ENCODE measurements at regions not wholly inside any gene's neighbourhood (a gene's known extent, or its start where the extent isn't known, plus 50 kb on each side); places are given as distances from the start of the nearest gene placed in this dataset.

DNA sequence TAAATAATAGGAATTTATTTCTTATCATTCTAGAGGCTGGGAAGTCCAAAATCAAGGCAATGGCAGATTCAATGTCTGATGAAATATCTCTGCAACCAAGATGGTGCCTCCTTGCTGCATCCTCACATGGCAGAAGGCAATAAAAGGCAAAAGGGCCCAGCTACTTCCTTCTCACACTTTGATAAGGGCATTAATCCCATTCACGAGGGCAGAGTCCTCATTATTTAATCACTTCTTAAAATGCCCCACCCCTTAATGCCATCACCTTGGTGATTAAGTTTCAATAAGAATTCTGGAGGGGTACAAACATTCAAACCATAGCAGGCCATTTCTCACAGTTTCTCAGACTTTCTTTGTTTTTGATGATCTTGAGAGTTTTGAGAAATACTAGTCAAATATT is 145.8 kb upstream of the TSHZ2 start:
- no peak for DNase-seq (ENCODE audit: low read depth)
- H3K4me3 ChIP-seq (ENCODE audit: low read depth, low read length) = no peak overlapping the region
- TF ChIP-seq, protein P1, sequence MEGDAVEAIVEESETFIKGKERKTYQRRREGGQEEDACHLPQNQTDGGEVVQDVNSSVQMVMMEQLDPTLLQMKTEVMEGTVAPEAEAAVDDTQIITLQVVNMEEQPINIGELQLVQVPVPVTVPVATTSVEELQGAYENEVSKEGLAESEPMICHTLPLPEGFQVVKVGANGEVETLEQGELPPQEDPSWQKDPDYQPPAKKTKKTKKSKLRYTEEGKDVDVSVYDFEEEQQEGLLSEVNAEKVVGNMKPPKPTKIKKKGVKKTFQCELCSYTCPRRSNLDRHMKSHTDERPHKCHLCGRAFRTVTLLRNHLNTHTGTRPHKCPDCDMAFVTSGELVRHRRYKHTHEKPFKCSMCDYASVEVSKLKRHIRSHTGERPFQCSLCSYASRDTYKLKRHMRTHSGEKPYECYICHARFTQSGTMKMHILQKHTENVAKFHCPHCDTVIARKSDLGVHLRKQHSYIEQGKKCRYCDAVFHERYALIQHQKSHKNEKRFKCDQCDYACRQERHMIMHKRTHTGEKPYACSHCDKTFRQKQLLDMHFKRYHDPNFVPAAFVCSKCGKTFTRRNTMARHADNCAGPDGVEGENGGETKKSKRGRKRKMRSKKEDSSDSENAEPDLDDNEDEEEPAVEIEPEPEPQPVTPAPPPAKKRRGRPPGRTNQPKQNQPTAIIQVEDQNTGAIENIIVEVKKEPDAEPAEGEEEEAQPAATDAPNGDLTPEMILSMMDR (IDR thresholded peaks at IDR 0.05; ENCODE audit: insufficient read depth, low read depth, low read length) = no peak

DNA sequence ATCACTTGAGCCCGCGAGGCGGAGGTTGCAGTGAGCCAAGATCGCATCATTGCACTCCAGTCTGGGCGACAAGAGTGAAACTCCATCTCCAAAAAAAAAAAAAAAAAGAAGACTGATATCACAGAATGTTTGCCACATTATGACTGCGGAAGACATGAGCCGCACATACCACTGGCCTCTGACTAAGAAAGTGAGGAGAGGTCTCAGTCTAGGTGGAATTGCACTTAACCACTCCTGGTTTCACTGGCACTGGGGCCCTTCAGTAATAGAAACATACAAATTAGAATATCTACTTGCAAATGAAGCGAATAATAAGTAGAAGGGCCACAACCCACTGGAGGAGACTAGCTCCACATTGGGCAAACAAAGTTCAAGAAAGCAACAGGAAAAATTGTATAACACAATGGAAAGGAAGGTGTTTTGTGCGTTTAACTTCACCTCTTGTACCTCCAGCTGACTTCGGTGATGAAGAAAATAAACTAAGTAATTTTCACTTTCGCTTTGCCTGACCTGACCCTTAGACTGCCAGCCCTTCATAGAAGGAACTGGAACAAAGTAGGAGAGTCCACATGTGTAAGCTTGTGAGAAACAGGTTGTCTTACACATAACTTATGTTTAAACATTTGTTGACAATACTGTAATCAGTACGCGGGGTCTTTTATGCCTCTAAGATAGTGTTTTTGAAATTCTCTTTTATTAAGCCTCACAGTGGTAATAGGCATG is 147.5 kb upstream of the TSHZ2 start:
- TF ChIP-seq, protein P1 (IDR thresholded peaks at IDR 0.05; ENCODE audit: insufficient read depth, low read depth, low read length) = no peak

DNA sequence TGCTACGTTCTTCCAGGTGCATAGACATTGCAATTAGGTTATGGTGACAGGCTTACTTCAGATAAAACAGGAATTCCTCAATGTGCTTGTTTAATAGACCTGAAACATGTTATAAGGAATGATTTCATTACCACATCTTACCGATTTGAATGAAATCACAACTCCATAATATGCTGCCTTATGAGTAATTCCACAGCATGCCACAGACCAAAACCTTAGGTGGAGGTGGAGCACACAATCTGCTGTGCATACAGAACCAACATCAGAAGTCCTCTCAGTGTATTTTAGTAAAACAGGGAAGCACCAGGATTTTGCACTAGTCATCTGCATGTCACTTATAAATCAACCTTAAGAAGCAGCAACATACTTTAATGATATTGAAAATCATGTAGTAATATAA is 148.9 kb upstream of the TSHZ2 start:
- TF ChIP-seq, protein P1 (IDR thresholded peaks at IDR 0.05; ENCODE audit: insufficient read depth, low read depth, low read length) = no peak
- DNase-seq (ENCODE audit: low read depth) = no peak
- no peak overlapping the region for H3K4me3 ChIP-seq (ENCODE audit: low read depth, low read length)

More for the DNA sequence above, 147.5 kb upstream of the TSHZ2 start:
- DNase-seq (ENCODE audit: low read depth) = no peak
- H3K4me3 ChIP-seq (ENCODE audit: low read depth, low read length) = no peak overlapping the region

DNA sequence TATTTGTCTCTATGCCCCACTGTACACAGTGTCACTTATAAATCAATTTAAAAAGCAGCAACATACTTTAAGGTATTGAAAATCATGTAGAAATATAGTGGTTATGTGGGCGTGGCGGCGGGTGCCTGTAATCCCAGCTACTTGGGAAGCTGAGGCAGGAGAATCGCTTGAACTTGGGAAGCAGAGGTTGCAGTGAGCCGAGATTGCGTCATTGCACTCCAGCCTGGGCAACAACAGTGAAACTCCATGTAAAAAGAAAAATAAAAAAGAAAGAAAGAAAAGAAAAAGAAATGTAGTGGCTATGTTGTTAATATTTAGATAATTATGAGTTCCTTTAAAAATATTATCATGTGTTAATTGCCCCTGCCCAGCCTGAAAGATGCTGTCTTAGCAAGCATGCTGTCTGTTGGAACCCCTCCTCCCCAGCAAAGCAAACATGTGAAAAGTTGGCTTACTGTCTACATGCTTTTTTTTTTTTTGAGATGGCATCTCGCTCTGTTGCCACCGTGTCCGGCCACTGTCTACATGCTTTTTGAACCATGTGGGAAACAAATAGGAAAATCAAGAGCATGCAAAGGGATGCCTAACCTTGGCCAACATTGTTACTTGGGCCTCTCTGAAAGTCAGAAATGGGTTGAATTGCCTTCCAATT is 151.4 kb upstream of the TSHZ2 start:
- TF ChIP-seq, protein P1 (IDR thresholded peaks at IDR 0.05; ENCODE audit: insufficient read depth, low read depth, low read length) = no peak
- DNase-seq (ENCODE audit: low read depth) = no peak
- H3K4me3 ChIP-seq (ENCODE audit: low read depth, low read length) = no peak overlapping the region

DNA sequence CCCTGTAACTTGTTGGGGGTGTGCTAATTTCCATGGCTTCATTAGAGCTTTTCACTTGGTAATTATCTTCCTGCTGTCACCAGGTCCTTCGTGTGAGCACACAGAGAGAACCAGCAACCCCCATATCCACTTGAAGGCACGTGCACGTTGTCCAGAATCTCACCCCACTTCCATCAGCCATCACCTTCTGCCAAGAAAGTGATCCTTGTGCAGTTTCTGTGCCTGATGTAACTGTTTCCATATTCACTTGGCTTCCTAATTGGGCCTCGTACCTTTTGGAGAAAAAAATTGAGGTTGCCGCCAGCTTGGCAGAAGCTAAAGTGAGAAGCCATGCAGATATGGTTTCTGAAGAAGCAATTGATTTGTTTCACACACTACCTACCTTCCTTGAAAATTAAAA is 153.7 kb upstream of the TSHZ2 start:
- TF ChIP-seq, protein P1 (IDR thresholded peaks at IDR 0.05; ENCODE audit: insufficient read depth, low read depth, low read length) = no peak
- no peak overlapping the region for H3K4me3 ChIP-seq (ENCODE audit: low read depth, low read length)
- no peak for DNase-seq (ENCODE audit: low read depth)

DNA sequence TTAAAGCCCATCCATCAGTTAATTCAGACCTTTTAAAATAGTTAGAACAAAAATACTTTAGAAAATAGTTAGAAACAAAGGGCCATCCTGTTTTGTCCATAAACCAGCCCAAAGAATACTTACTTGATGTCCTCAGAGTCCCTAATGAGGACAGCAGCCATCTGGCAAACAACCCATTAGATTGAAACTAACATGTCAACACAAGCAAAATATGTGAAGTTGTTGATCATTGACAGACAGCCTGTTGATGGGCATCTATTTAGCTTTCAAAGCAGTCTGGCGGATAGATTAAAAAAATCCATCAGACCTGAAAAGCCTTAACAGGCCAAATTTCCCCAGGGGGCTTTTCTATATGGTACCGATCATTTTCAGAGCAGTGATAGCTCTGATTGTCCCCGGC is 154.2 kb upstream of the TSHZ2 start:
- no peak overlapping the region for H3K4me3 ChIP-seq (ENCODE audit: low read depth, low read length)
- TF ChIP-seq, protein P1 (IDR thresholded peaks at IDR 0.05; ENCODE audit: insufficient read depth, low read depth, low read length) = no peak
- DNase-seq (ENCODE audit: low read depth) = no peak
